PC-9 (cell line): ENCODE measurements at regions not wholly inside any gene's neighbourhood (a gene's known extent, or its start where the extent isn't known, plus 50 kb on each side); places are given as distances from the start of the nearest gene placed in this dataset.

Experiments
- BruUV-seq: library from RNA; stranded (reverse); fragments of 400-500 nt; replicated peaks from 2 replicates; lab custom pipeline; 2021; lab: Mats Ljungman, UMichigan
- CTCF ChIA-PET: fragments of 300-600 bp; sonication (Branson Sonifier 250); formaldehyde crosslinking; loops from one replicate; lab custom pipeline; 2022; ENCODE audit warnings: antibody characterized with exemption; lab: Charles Lee
- POLR2A ChIA-PET: fragments of 300-600 bp; sonication (Branson Sonifier 250); formaldehyde crosslinking; loops from one replicate; lab custom pipeline; 2022; ENCODE audit warnings: antibody characterized with exemption; ENCODE audit not compliant: unreplicated experiment; lab: Charles Lee
- DNase-seq, 2 experiments: peaks; one replicate each; pipeline versions ENCODE4 v3.0.0 to v3.0.0-alpha.2; 2015 to 2022; ENCODE audit warnings: mixed read lengths in 1 of 2
- H2AFZ ChIP-seq: fragments of 200-600 bp; sonication (generic); 2 replicates; pipeline ENCODE4 v1.8.1; 2017; ENCODE audit warnings: antibody characterized with exemption
- H3F3A ChIP-seq: fragments of 200-600 bp; sonication (generic); 2 replicates; pipeline ENCODE4 v1.8.1; 2017; ENCODE audit warnings: antibody characterized with exemption, mild to moderate bottlenecking, low read depth; ENCODE audit not compliant: insufficient read depth
- H3K27ac ChIP-seq: fragments of 200-600 bp; sonication (generic); 2 replicates; pipeline ENCODE4 v1.6.1; 2016; ENCODE audit warnings: mixed run types
- H3K27me3 ChIP-seq: fragments of 200-600 bp; sonication (generic); 2 replicates; pipeline ENCODE4 v1.6.1; 2016; ENCODE audit warnings: low read depth, mixed run types; ENCODE audit not compliant: insufficient read depth
- H3K36me3 ChIP-seq: fragments of 200-600 bp; sonication (generic); 2 replicates; pipeline ENCODE4 v1.6.1; 2016; ENCODE audit warnings: low read depth, mixed run types
- H3K4me1 ChIP-seq: fragments of 200-600 bp; sonication (generic); replicated peaks from 2 replicates; pipeline ENCODE4 v1.6.1; 2016; ENCODE audit warnings: mixed run types; ENCODE audit not compliant: insufficient read depth
- H3K4me2 ChIP-seq: fragments of 200-600 bp; sonication (generic); 2 replicates; pipeline ENCODE4 v1.6.1; 2017; ENCODE audit warnings: mixed run types
- H3K4me3 ChIP-seq: fragments of 200-600 bp; sonication (generic); 2 replicates; pipeline ENCODE4 v1.6.1; 2016; ENCODE audit warnings: mixed run types
- H3K79me2 ChIP-seq: fragments of 200-600 bp; sonication (generic); 2 replicates; pipeline ENCODE4 v1.6.1; 2017; ENCODE audit warnings: low read depth, mixed run types
- H3K9me2 ChIP-seq: fragments of 200-600 bp; sonication (generic); 2 replicates; pipeline ENCODE4 v1.8.1; 2017; ENCODE audit warnings: mild to moderate bottlenecking; ENCODE audit not compliant: insufficient read depth
- H3K9me3 ChIP-seq: fragments of 200-600 bp; sonication (generic); 2 replicates; pipeline ENCODE4 v1.8.1; 2016; ENCODE audit warnings: low read depth; ENCODE audit not compliant: insufficient read depth
- H4K20me1 ChIP-seq: fragments of 200-600 bp; sonication (generic); 2 replicates; pipeline ENCODE4 v1.8.1; 2017; ENCODE audit not compliant: insufficient read depth
- EZH2 ChIP-seq: fragments of 200-600 bp; sonication (generic); IDR thresholded peaks from 2 replicates; pipeline ENCODE4 v1.8.0; 2017; ENCODE audit warnings: antibody characterized with exemption, low read depth
- intact Hi-C: fragments of 100-400 bp; cut with micrococcal nuclease; formaldehyde crosslinking; loops from one replicate; pipeline ENCODE4 v1.10.0; 2022; ENCODE audit not compliant: unreplicated experiment
- TF ChIP-seq, protein P1 (sequence below): fragments of 200-600 bp; sonication (generic); conservative IDR thresholded peaks from 2 replicates; pipeline ENCODE4 v1.6.1; 2017; ENCODE audit warnings: mixed run types, antibody characterized with exemption, mild to moderate bottlenecking, moderate library complexity

DNA sequence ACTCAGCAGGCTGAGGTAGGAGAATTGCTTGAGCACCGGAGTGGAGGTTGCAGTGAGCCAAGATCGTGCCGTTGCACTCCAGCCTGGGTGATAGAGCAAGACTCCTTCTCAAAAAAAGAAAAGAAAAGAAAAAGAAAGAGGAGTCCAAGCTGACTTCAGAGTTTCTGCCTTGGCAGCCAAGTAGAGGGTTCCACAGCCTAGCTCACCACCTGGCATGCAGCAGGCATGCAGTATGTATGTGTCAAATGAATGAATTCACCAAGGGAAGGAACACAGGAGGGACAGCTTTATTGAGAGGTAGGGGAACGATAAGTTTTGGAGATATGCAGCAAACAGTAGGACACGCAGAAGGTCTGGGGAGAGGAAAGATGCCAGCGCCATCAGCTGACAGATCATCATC lies 230.4 kb downstream of the BUD13 start:
- peaks cover 75% of the 10 kb centered on the region for H3K27me3 ChIP-seq
- no peaks in the 10 kb centered on the region for H3K36me3 ChIP-seq
- ChIA-PET CTCF (no interaction called here), POLR2A (interaction anchor here (0.6 kb wide), 1 partner anchor 44 kb away, joined by 3 read pairs; no protein-coding TSS in a partner anchor)
- H3K9me3 ChIP-seq, result no peaks in the 10 kb centered on the region
- no peaks in the 10 kb centered on the region for H4K20me1 ChIP-seq
- no peak overlapping the region for H3K4me2 ChIP-seq
- H3K27ac ChIP-seq, result no peak overlapping the region
- H3K4me3 ChIP-seq, result no peak overlapping the region
- no peaks in the 10 kb centered on the region for H3K9me2 ChIP-seq
- BruUV-seq, result no TSS peak
- no peak for TF ChIP-seq EZH2
- TF ChIP-seq, protein P1, sequence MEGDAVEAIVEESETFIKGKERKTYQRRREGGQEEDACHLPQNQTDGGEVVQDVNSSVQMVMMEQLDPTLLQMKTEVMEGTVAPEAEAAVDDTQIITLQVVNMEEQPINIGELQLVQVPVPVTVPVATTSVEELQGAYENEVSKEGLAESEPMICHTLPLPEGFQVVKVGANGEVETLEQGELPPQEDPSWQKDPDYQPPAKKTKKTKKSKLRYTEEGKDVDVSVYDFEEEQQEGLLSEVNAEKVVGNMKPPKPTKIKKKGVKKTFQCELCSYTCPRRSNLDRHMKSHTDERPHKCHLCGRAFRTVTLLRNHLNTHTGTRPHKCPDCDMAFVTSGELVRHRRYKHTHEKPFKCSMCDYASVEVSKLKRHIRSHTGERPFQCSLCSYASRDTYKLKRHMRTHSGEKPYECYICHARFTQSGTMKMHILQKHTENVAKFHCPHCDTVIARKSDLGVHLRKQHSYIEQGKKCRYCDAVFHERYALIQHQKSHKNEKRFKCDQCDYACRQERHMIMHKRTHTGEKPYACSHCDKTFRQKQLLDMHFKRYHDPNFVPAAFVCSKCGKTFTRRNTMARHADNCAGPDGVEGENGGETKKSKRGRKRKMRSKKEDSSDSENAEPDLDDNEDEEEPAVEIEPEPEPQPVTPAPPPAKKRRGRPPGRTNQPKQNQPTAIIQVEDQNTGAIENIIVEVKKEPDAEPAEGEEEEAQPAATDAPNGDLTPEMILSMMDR, result no peak
- intact Hi-C loops, result no loop called here
- no peaks in the 10 kb centered on the region for H3K4me1 ChIP-seq
- DNase-seq, result no peak
- no peaks in the 10 kb centered on the region for H3F3A ChIP-seq
- no peak overlapping the region for H2AFZ ChIP-seq
- H3K79me2 ChIP-seq, result no peaks in the 10 kb centered on the region

DNA sequence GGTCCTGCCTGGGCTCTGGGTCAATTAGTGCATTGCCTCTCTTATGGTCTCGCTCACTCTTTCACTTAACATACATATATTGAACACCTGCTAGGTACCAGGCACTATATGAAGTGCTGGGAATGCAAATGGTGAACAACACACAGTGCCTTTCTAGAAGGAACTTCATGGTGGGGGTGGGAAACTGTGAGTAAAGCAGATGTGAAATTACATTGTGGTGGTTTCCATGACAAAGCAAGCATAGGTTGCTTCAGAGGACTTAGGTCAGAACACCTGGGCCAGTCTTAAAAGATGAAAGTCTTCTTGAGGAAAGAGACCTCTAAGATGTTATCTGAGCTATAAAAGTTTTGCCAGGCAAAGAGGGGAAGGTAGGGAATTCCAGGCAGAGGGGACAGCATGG lies 231.3 kb downstream of the BUD13 start:
- TF ChIP-seq EZH2, result no peak
- TF ChIP-seq, protein P1, result no peak
- no peak for DNase-seq
- no peaks in the 10 kb centered on the region for H3K4me1 ChIP-seq
- H4K20me1 ChIP-seq, result no peaks in the 10 kb centered on the region
- CTCF ChIA-PET, result interaction anchor here (0.8 kb wide), 1 partner anchor 353 kb away, joined by 3 read pairs; no protein-coding TSS in a partner anchor
- BruUV-seq, result no TSS peak
- no peak overlapping the region for H3K27ac ChIP-seq
- peaks cover 77% of the 10 kb centered on the region for H3K27me3 ChIP-seq
- intact Hi-C loops, result no loop called here
- no peaks in the 10 kb centered on the region for H3F3A ChIP-seq
- H3K9me3 ChIP-seq, result no peaks in the 10 kb centered on the region
- H3K79me2 ChIP-seq, result no peaks in the 10 kb centered on the region
- H2AFZ ChIP-seq, result no peak overlapping the region
- H3K36me3 ChIP-seq, result no peaks in the 10 kb centered on the region
- POLR2A ChIA-PET, result no interaction called here
- H3K9me2 ChIP-seq, result no peaks in the 10 kb centered on the region
- H3K4me3 ChIP-seq, result no peak overlapping the region
- H3K4me2 ChIP-seq, result no peak overlapping the region

GRCh38 chr11:116540645-116541304 lies 232.0 kb downstream of the BUD13 start:
- ChIA-PET POLR2A (no interaction called here), CTCF (interaction anchor here (0.8 kb wide), 1 partner anchor 354 kb away, joined by 3 read pairs; no protein-coding TSS in a partner anchor)
- no TSS peak for BruUV-seq

More at GRCh38 chr11:116540645-116541304, 232.0 kb downstream of the BUD13 start:
- H3K79me2 ChIP-seq, result no peaks in the 10 kb centered on the region
- no peaks in the 10 kb centered on the region for H3K9me3 ChIP-seq
- H3K9me2 ChIP-seq, result no peaks in the 10 kb centered on the region
- H3F3A ChIP-seq, result no peaks in the 10 kb centered on the region
- TF ChIP-seq, protein P1, result no peak
- no peak for TF ChIP-seq EZH2
- H2AFZ ChIP-seq, result no peak overlapping the region
- no peaks in the 10 kb centered on the region for H3K4me1 ChIP-seq
- intact Hi-C loops, result no loop called here
- H4K20me1 ChIP-seq, result no peaks in the 10 kb centered on the region
- no peak overlapping the region for H3K4me2 ChIP-seq
- no peak overlapping the region for H3K27ac ChIP-seq
- no peak for DNase-seq
- peaks cover 78% of the 10 kb centered on the region for H3K27me3 ChIP-seq
- H3K4me3 ChIP-seq, result no peak overlapping the region
- no peaks in the 10 kb centered on the region for H3K36me3 ChIP-seq
